GM06990 (cell line): ENCODE measurements at regions not wholly inside any gene's neighbourhood (a gene's known extent, or its start where the extent isn't known, plus 50 kb on each side); places are given as distances from the start of the nearest gene placed in this dataset.

Experiments
- DNase-seq: peaks from one replicate; pipeline ENCODE4 v3.0.0-alpha.2; 2011; ENCODE audit not compliant: insufficient read length; ENCODE audit errors: extremely low read depth
- H3K27me3 ChIP-seq: replicated peaks from 2 replicates; pipeline ENCODE4 v1.6.0; 2011; ENCODE audit warnings: low read length; ENCODE audit not compliant: control insufficient read depth, insufficient read depth
- H3K36me3 ChIP-seq: 2 replicates; pipeline ENCODE4 v1.5.1; 2011; ENCODE audit warnings: low read length; ENCODE audit not compliant: control insufficient read depth, insufficient read depth
- H3K4me3 ChIP-seq: replicated peaks from 2 replicates; pipeline ENCODE4 v1.5.1; 2011; ENCODE audit warnings: low read depth, mild to moderate bottlenecking, control low read depth, low read length
- TF ChIP-seq, protein P1 (sequence below): IDR thresholded peaks from 2 replicates; pipeline ENCODE4 v1.5.1; 2011; ENCODE audit warnings: low read length, control low read depth, mild to moderate bottlenecking, inconsistent platforms; ENCODE audit not compliant: insufficient read depth, poor library complexity, severe bottlenecking

- TF ChIP-seq, protein P1, sequence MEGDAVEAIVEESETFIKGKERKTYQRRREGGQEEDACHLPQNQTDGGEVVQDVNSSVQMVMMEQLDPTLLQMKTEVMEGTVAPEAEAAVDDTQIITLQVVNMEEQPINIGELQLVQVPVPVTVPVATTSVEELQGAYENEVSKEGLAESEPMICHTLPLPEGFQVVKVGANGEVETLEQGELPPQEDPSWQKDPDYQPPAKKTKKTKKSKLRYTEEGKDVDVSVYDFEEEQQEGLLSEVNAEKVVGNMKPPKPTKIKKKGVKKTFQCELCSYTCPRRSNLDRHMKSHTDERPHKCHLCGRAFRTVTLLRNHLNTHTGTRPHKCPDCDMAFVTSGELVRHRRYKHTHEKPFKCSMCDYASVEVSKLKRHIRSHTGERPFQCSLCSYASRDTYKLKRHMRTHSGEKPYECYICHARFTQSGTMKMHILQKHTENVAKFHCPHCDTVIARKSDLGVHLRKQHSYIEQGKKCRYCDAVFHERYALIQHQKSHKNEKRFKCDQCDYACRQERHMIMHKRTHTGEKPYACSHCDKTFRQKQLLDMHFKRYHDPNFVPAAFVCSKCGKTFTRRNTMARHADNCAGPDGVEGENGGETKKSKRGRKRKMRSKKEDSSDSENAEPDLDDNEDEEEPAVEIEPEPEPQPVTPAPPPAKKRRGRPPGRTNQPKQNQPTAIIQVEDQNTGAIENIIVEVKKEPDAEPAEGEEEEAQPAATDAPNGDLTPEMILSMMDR, result no peak
- no peak overlapping the region for H3K4me3 ChIP-seq
- DNase-seq, result no peak
- H3K36me3 ChIP-seq, result no peaks in the 10 kb centered on the region
- no peaks in the 10 kb centered on the region for H3K27me3 ChIP-seq
Observed at GRCh38 chr12:83538361-83538965, 851.8 kb downstream of the TMTC2 start.

DNA sequence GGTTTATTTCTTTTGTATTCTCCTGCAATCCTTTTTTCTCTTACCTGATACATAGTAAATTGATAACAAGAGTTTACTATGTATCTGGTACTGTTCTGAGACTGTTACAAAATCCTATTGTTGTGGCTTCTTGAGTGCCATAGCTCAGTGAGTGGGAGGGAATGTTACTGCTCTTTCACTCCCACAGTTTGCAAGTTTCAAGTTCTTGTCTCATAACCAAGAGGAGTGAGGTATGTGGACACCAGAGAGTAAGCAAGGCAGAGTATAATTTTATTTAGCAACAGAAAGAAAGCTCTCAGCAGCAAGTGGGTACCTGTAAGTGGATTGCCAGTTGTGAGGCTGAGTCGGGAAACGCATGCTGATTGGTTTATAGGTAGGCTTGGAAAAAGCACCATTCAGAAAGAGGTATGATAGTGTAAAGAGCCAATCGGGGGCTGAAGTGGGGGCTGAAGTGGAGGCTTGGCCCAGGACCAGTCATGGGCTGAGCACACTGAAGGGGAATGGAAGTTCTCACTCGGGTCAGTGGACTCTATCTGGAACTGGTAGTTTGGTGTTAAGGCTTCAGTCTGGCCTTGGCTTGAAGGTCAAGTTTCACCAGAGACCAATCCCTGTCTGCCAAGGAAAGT is 850.8 kb downstream of the TMTC2 start:
- Histone ChIP-seq H3K4me3 (no peak overlapping the region), H3K36me3 (no peaks in the 10 kb centered on the region), H3K27me3 (no peaks in the 10 kb centered on the region)
- DNase-seq, result no peak
- TF ChIP-seq, protein P1, result no peak

DNA sequence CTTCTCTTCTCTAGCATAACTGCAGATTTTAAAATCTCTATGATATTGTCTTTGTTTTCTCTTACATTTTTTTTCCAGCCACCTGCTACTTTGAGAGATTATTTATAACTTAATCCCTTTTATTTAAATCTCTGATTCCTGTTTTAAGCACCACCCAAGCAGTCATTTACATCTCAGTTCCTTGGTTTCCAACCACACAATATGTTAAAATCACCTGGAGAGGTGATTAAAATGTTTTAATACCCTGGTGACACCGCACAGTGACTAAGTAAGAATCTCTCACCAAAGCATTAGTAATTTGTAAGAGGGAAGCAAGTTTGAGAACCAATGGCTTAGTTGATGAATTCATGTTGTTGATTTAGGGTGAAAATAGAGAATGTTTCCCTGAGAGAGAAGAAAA is 849.8 kb downstream of the TMTC2 start:
- no peak for DNase-seq
- TF ChIP-seq, protein P1, result no peak
- Histone ChIP-seq H3K27me3 (no peaks in the 10 kb centered on the region), H3K4me3 (no peak overlapping the region), H3K36me3 (no peaks in the 10 kb centered on the region)

DNA sequence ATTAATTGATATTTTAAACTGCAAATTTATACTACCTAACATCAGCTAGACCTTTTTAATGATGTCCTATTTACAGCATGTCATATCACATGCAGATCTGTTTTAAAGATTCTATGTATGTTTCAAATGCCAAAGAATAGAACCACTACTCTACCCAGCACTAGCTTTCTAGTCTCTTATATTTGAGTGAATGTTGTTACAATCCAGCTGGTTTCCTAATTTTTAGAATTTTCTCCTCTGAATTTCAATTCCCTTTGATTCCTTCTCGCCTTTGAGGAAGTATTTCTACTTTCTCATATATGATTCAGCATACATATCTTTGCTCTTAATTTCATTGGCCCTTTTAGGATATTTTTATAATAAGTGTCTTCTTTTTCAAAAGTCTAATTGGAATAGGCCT is 841.9 kb downstream of the TMTC2 start:
- no peak for DNase-seq
- Histone ChIP-seq H3K4me3 (no peak overlapping the region), H3K27me3 (no peaks in the 10 kb centered on the region), H3K36me3 (no peaks in the 10 kb centered on the region)
- TF ChIP-seq, protein P1, result no peak

- DNase-seq, result no peak
- H3K36me3 ChIP-seq, result no peaks in the 10 kb centered on the region
- H3K27me3 ChIP-seq, result no peaks in the 10 kb centered on the region
- TF ChIP-seq, protein P1, result no peak
- H3K4me3 ChIP-seq, result no peak overlapping the region
Observed at GRCh38 chr12:83527810-83528209, 841.1 kb downstream of the TMTC2 start.
